CD14-positive monocyte (primary cell): ENCODE measurements at regions not wholly inside any gene's neighbourhood (a gene's known extent, or its start where the extent isn't known, plus 50 kb on each side); places are given as distances from the start of the nearest gene placed in this dataset.

ENCODE experiments used
- DNase-seq, 3 donors: peaks; one replicate each; pipeline ENCODE4 v3.0.0-alpha.2; 2011 to 2022
- H2AFZ ChIP-seq: 2 replicates; pipeline ENCODE4 v1.6.0; 2012; ENCODE audit warnings: mild to moderate bottlenecking, low read depth, low read length, inconsistent platforms; ENCODE audit not compliant: insufficient read depth, poor library complexity, severe bottlenecking
- H3K27ac ChIP-seq, 2 donors: 1 replicate in 1 of 2; 2 replicates in 1 of 2; pipeline ENCODE4 v1.5.1; 2012 to 2013; ENCODE audit warnings: low read length in 2 of 2, control low read depth in 1 of 2, inconsistent platforms in 1 of 2, low read depth in 1 of 2, mild to moderate bottlenecking in 1 of 2
- H3K27me3 ChIP-seq, 2 donors: one replicate each; pipeline versions ENCODE4 v1.6.0 to v1.6.1; 2011 to 2013; ENCODE audit warnings: low read length in 2 of 2; ENCODE audit not compliant: control insufficient read depth in 2 of 2, insufficient read depth in 2 of 2
- H3K36me3 ChIP-seq, 2 donors: replicated peaks in 1 of 2; 1 replicate in 1 of 2; 2 replicates in 1 of 2; pipeline versions ENCODE4 v1.5.1 to v1.6.1; 2012 to 2013; ENCODE audit warnings: low read length in 2 of 2, control low read depth in 1 of 2, inconsistent platforms in 1 of 2, mild to moderate bottlenecking in 1 of 2; ENCODE audit not compliant: insufficient read depth in 2 of 2, control insufficient read depth in 1 of 2
- H3K4me1 ChIP-seq, 2 donors: 1 replicate in 1 of 2; 2 replicates in 1 of 2; pipeline versions ENCODE4 v1.5.1 to v1.6.1; 2012 to 2013; ENCODE audit warnings: low read length in 2 of 2, control low read depth in 1 of 2, inconsistent platforms in 1 of 2, mild to moderate bottlenecking in 1 of 2, moderate library complexity in 1 of 2; ENCODE audit not compliant: insufficient read depth in 2 of 2, control insufficient read depth in 1 of 2
- H3K4me2 ChIP-seq: replicated peaks from 2 replicates; pipeline ENCODE3; 2012; ENCODE audit warnings: low read length, moderate library complexity, mild to moderate bottlenecking; ENCODE audit not compliant: poor library complexity, severe bottlenecking; ENCODE audit errors: extremely low read depth
- H3K4me3 ChIP-seq, 3 experiments: fragments of 200-600 bp in 1 of 3; sonication (generic) in 1 of 3; replicated peaks in 1 of 3; 1 replicate in 2 of 3; 2 replicates in 1 of 3; pipeline ENCODE4 v1.5.1; 2011 to 2013; ENCODE audit warnings: low read length in 3 of 3, mild to moderate bottlenecking in 3 of 3, control low read depth in 2 of 3, low read depth in 2 of 3, inconsistent platforms in 1 of 3, moderate library complexity in 1 of 3
- H3K79me2 ChIP-seq: 2 replicates; pipeline ENCODE4 v1.6.0; 2012; ENCODE audit warnings: mild to moderate bottlenecking, control low read depth, inconsistent platforms, low read length, moderate library complexity; ENCODE audit not compliant: insufficient read depth
- H3K9ac ChIP-seq: 2 replicates; pipeline ENCODE4 v1.6.0; 2017; ENCODE audit warnings: low read length, mild to moderate bottlenecking; ENCODE audit not compliant: insufficient read depth, poor library complexity, severe bottlenecking
- H3K9me3 ChIP-seq, 2 donors: replicated peaks in 1 of 2; 1 replicate in 1 of 2; 2 replicates in 1 of 2; pipeline versions ENCODE4 v1.5.1 to v1.6.1; 2012 to 2013; ENCODE audit warnings: low read length in 2 of 2, control low read depth in 1 of 2; ENCODE audit not compliant: control insufficient read depth in 1 of 2, insufficient read depth in 1 of 2
- H4K20me1 ChIP-seq: 2 replicates; pipeline ENCODE4 v1.6.0; 2012; ENCODE audit warnings: mild to moderate bottlenecking, low read length, control low read depth, moderate library complexity; ENCODE audit not compliant: insufficient read depth
- H3K27ac Mint-ChIP-seq, 7 donors: one replicate each; pipeline ENCODE4 v1.8.0; 2020; ENCODE audit warnings: mild to moderate bottlenecking in 7 of 7, mixed read lengths in 7 of 7, moderate library complexity in 6 of 7, inconsistent platforms in 2 of 7
- H3K27me3 Mint-ChIP-seq, 3 donors: one replicate each; pipeline ENCODE4 v1.8.0; 2021 to 2022; ENCODE audit warnings: low read depth in 3 of 3, mild to moderate bottlenecking in 3 of 3, mixed read lengths in 3 of 3, moderate library complexity in 3 of 3, inconsistent platforms in 1 of 3
- H3K36me3 Mint-ChIP-seq, 2 donors: one replicate each; pipeline ENCODE4 v1.8.0; 2020; ENCODE audit warnings: mixed read lengths in 2 of 2, inconsistent platforms in 1 of 2, mild to moderate bottlenecking in 1 of 2
- H3K4me1 Mint-ChIP-seq: one replicate; pipeline ENCODE4 v1.8.0; 2020; ENCODE audit warnings: mild to moderate bottlenecking, mixed read lengths
- H3K4me3 Mint-ChIP-seq, 2 donors: one replicate each; pipeline ENCODE4 v1.8.0; 2020; ENCODE audit warnings: mild to moderate bottlenecking in 2 of 2, mixed read lengths in 2 of 2, moderate library complexity in 1 of 2
- H3K9me3 Mint-ChIP-seq, 7 donors: one replicate each; pipeline ENCODE4 v1.8.0; 2020 to 2022; ENCODE audit warnings: mixed read lengths in 7 of 7, mild to moderate bottlenecking in 6 of 7, moderate library complexity in 6 of 7, inconsistent platforms in 2 of 7
- WGBS: methylation state at CpG from one replicate; pipeline ENCODE4 v1.1.5; 2013; ENCODE audit warnings: missing lambda C conversion rate; ENCODE audit not compliant: insufficient coverage; 5-methylcytosine and 5-hydroxymethylcytosine counted together
- intact Hi-C, 2 donors: fragments of 100-400 bp; cut with micrococcal nuclease; formaldehyde crosslinking; loops; one replicate each; pipeline versions ENCODE4 v1.15.0 to v1.15.1; 2023
- TF ChIP-seq, protein P1 (sequence below): fragments of 200-600 bp; IDR thresholded peaks from one replicate; pipeline ENCODE4 v1.8.0; 2022; ENCODE audit warnings: antibody characterized with exemption, mild to moderate bottlenecking

DNA sequence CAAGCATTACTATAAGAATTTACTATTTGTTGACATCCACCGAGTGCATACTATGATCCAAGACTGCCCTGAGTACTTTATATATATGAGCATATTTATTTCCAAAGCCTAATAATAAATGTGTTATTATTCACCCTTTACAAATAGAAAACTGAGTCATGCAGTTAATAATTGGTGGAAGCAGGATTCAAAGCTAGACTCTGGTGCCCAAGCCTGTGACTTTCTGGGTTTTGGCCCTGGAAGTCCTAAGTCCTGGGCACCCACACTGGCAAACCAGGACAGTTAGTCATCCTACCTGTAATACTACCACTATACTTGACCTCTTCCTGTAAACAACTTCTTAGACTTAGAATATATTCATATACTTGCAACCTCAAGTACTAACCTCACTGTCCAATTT is 257.4 kb upstream of the IRX5 start:
- Histone ChIP-seq H3K4me2 (no peak overlapping the region), H3K79me2 (no peaks in the 10 kb centered on the region), H3K4me3 (no peak overlapping the region), H3K9me3 (peaks cover 0 to 4% of the 10 kb centered on the region in 2 donors), H3K27ac (no peak overlapping the region), H3K36me3 (no peaks in the 10 kb centered on the region), H3K9ac (no peak overlapping the region), H3K4me1 (no peaks in the 10 kb centered on the region), H4K20me1 (no peaks in the 10 kb centered on the region), H2AFZ (no peak overlapping the region), H3K27me3 (no peaks in the 10 kb centered on the region)
- H3K9me3 Mint-ChIP-seq: peaks cover 0 to 5% (median 0%) of the 10 kb centered on the region in 7 donors
- H3K4me1 Mint-ChIP-seq: no peaks in the 10 kb centered on the region
- no peak overlapping the region for H3K4me3 Mint-ChIP-seq
- WGBS: no CpG with 5 or more reads among the region's 1 CpG
- peaks cover 0 to 3% (median 2%) of the 10 kb centered on the region in 3 donors for H3K27me3 Mint-ChIP-seq
- H3K36me3 Mint-ChIP-seq: no peaks in the 10 kb centered on the region
- TF ChIP-seq, protein P1, sequence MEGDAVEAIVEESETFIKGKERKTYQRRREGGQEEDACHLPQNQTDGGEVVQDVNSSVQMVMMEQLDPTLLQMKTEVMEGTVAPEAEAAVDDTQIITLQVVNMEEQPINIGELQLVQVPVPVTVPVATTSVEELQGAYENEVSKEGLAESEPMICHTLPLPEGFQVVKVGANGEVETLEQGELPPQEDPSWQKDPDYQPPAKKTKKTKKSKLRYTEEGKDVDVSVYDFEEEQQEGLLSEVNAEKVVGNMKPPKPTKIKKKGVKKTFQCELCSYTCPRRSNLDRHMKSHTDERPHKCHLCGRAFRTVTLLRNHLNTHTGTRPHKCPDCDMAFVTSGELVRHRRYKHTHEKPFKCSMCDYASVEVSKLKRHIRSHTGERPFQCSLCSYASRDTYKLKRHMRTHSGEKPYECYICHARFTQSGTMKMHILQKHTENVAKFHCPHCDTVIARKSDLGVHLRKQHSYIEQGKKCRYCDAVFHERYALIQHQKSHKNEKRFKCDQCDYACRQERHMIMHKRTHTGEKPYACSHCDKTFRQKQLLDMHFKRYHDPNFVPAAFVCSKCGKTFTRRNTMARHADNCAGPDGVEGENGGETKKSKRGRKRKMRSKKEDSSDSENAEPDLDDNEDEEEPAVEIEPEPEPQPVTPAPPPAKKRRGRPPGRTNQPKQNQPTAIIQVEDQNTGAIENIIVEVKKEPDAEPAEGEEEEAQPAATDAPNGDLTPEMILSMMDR: no peak
- no peak for DNase-seq
- no peak overlapping the region for H3K27ac Mint-ChIP-seq
- intact Hi-C loops: no loop called here

- H3K27ac ChIP-seq: no peak overlapping the region
- no peaks in the 10 kb centered on the region for H3K4me1 Mint-ChIP-seq
- no peaks in the 10 kb centered on the region for H3K79me2 ChIP-seq
- peaks cover 0 to 5% (median 2%) of the 10 kb centered on the region in 7 donors for H3K9me3 Mint-ChIP-seq
- H3K36me3 Mint-ChIP-seq: no peaks in the 10 kb centered on the region
- WGBS: 100% methylated on average over 1 of the region's 1 CpG
- no peaks in the 10 kb centered on the region for H3K27me3 ChIP-seq
- no peak overlapping the region for H2AFZ ChIP-seq
- H3K4me2 ChIP-seq: no peak overlapping the region
- no peaks in the 10 kb centered on the region for H3K4me1 ChIP-seq
- H3K4me3 ChIP-seq: no peak overlapping the region
- H3K9ac ChIP-seq: no peak overlapping the region
- DNase-seq: no peak
- H3K4me3 Mint-ChIP-seq: no peak overlapping the region
- H3K36me3 ChIP-seq: no peaks in the 10 kb centered on the region
- peaks cover 0 to 4% of the 10 kb centered on the region in 2 donors for H3K9me3 ChIP-seq
- peaks cover 0 to 2% (median 2%) of the 10 kb centered on the region in 3 donors for H3K27me3 Mint-ChIP-seq
- TF ChIP-seq, protein P1: no peak
- H3K27ac Mint-ChIP-seq: no peak overlapping the region
- intact Hi-C loops: no loop called here
- H4K20me1 ChIP-seq: no peaks in the 10 kb centered on the region
Measured at GRCh38 chr16:54672500-54672899, 258.2 kb upstream of the IRX5 start.
